AG10803 (cell line): ENCODE measurements at regions not wholly inside any gene's neighbourhood (a gene's known extent, or its start where the extent isn't known, plus 50 kb on each side); places are given as distances from the start of the nearest gene placed in this dataset.

Experiments
- DNase-seq: peaks from one replicate; pipeline ENCODE4 v3.0.0; 2010; ENCODE audit warnings: low read depth
- H3K4me3 ChIP-seq: 2 replicates; pipeline ENCODE4 v1.5.1; 2011; ENCODE audit warnings: mild to moderate bottlenecking, low read length, control low read depth
- TF ChIP-seq, protein P1 (sequence below): conservative IDR thresholded peaks from 2 replicates; pipeline ENCODE4 v1.5.1; 2011; ENCODE audit warnings: mild to moderate bottlenecking, low read length, control low read depth, inconsistent platforms

DNA sequence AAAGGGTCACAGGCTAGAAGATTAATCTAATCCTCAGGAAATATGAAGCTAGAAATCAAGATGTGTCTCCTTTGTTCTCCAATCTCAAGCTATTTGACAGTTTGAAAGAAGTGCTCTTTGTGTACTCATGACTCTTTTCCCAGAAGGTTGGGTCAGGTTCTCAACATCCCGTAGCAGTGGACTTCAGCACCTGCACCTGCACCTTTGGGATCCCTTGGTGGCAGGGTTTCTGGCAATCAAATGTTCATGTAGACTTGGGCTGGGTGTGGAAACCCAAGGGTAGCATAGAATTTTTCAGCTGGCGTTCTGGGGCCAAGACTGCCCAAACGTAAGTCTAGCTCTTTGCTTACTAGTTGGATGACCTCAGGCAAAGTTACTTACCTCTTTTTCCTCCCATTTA, 134.4 kb downstream of the ADRA2A start:
- TF ChIP-seq, protein P1, sequence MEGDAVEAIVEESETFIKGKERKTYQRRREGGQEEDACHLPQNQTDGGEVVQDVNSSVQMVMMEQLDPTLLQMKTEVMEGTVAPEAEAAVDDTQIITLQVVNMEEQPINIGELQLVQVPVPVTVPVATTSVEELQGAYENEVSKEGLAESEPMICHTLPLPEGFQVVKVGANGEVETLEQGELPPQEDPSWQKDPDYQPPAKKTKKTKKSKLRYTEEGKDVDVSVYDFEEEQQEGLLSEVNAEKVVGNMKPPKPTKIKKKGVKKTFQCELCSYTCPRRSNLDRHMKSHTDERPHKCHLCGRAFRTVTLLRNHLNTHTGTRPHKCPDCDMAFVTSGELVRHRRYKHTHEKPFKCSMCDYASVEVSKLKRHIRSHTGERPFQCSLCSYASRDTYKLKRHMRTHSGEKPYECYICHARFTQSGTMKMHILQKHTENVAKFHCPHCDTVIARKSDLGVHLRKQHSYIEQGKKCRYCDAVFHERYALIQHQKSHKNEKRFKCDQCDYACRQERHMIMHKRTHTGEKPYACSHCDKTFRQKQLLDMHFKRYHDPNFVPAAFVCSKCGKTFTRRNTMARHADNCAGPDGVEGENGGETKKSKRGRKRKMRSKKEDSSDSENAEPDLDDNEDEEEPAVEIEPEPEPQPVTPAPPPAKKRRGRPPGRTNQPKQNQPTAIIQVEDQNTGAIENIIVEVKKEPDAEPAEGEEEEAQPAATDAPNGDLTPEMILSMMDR, result no peak
- DNase-seq, result no peak
- H3K4me3 ChIP-seq, result no peak overlapping the region

GRCh38 chr10:111211706-111212105, 134.9 kb downstream of the ADRA2A start:
- TF ChIP-seq, protein P1, result no peak
- peak; percentile 79 for DNase-seq
- no peak overlapping the region for H3K4me3 ChIP-seq

GRCh38 chr10:111221682-111222480, 145.1 kb downstream of the ADRA2A start:
- DNase-seq, result peak; percentile 45

DNA sequence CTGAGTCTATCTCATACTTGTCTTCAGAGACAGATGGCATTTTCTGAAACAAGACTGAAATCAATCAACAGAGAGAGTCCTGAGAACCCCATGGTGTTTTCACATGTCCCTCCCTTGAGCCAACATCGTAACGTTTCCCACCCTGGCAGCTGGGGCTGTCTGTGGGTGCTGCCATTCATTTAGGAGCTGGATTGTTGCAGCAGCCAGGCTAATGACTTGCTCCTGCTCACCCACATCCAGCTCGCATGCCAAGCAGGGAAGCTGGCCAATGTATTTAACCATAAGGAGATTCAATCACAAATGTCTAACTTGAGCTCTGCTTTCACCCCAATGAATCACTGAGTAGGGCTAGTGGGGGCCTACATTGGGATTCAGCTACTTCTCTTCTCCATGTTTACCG, 146.1 kb downstream of the ADRA2A start:
- no peak overlapping the region for H3K4me3 ChIP-seq
- TF ChIP-seq, protein P1, result no peak
- no peak for DNase-seq

More at GRCh38 chr10:111221682-111222480, 145.1 kb downstream of the ADRA2A start:
- H3K4me3 ChIP-seq, result no peak overlapping the region
- TF ChIP-seq, protein P1, result no peak

- H3K4me3 ChIP-seq, result no peak overlapping the region
- TF ChIP-seq, protein P1, result no peak
- no peak for DNase-seq
Measured at GRCh38 chr10:111231779-111232178, 154.9 kb downstream of the ADRA2A start.

GRCh38 chr10:111233439-111233838, 156.6 kb downstream of the ADRA2A start:
- DNase-seq, result no peak

More at GRCh38 chr10:111233439-111233838, 156.6 kb downstream of the ADRA2A start:
- TF ChIP-seq, protein P1, result no peak
- no peak overlapping the region for H3K4me3 ChIP-seq
